Mucosa of rectum (tissue), 2 donors: ENCODE measurements at regions not wholly inside any gene's neighbourhood (a gene's known extent, or its start where the extent isn't known, plus 50 kb on each side); places are given as distances from the start of the nearest gene placed in this dataset.
"Not testable (repeated sequence)": the region's sequence is repeated elsewhere in the genome, so short reads cannot be mapped to it uniquely, and the experiment has no call there.

Experiments used
- H3K27ac ChIP-seq, 2 donors: one replicate each; pipeline ENCODE4 v1.7.0; 2013; ENCODE audit warnings: inconsistent platforms in 2 of 2, low read depth in 2 of 2, low read length in 2 of 2
- H3K27me3 ChIP-seq, 2 donors: one replicate each; pipeline ENCODE4 v1.7.0; 2013; ENCODE audit warnings: low read length in 2 of 2; ENCODE audit not compliant: control insufficient read depth in 2 of 2, insufficient read depth in 2 of 2
- H3K36me3 ChIP-seq, 2 donors: one replicate each; pipeline ENCODE4 v1.7.0; 2013; ENCODE audit warnings: low read length in 2 of 2; ENCODE audit not compliant: control insufficient read depth in 2 of 2, insufficient read depth in 2 of 2
- H3K4me1 ChIP-seq, 2 donors: one replicate each; pipeline ENCODE4 v1.7.0; 2013; ENCODE audit warnings: low read length in 2 of 2, mild to moderate bottlenecking in 1 of 2; ENCODE audit not compliant: control insufficient read depth in 2 of 2, insufficient read depth in 2 of 2
- H3K4me3 ChIP-seq, 2 donors: one replicate each; pipeline ENCODE4 v1.7.0; 2013; ENCODE audit warnings: low read length in 2 of 2
- H3K9ac ChIP-seq, 2 donors: one replicate each; pipeline ENCODE4 v1.7.0; 2013; ENCODE audit warnings: low read length in 2 of 2, low read depth in 1 of 2, mild to moderate bottlenecking in 1 of 2
- H3K9me3 ChIP-seq, 2 donors: one replicate each; pipeline ENCODE4 v1.7.0; 2013; ENCODE audit warnings: low read length in 2 of 2; ENCODE audit not compliant: control insufficient read depth in 2 of 2
- donor health status: healthy.
- donor health status: Normal muscosa, but diverticular disease.

DNA sequence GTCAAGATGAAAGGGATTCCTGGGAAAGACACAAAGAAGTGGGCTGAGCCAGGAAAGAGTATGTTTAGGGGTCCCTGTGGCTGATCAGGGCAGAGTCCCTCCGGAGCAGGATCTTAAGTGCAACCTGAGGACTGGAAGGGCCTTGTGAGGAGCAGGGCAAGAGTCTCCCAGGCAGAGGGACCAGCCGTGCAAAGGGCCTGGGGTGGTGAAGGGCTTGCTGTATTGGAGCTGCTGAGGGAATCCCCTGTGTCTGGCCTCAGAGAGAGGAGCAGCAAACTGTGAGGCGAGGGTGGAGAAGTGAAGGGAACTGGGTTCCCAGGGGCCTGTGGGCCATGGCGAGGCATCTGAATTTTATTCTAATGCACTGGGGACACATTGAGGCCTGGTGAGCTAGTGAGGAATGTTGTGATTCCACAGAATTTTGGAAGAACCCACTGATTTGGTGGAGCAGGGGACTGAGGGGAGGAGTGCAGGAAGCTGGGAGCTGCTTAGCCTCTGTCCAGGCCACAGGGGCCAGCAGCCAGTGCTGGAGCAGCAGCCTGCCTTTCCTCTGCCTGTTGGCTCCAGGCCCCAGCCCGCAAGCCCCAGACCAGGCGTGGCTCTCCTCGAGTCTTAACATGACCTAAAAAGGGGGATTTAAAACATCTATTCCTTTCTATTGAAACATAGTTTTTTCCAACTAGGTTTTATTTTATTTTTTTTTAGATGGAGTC is 138.4 kb upstream of the IGFBP3 start:
- Histone ChIP-seq H3K27ac (no peak overlapping the region), H3K9ac (no peak overlapping the region), H3K9me3 (no peaks in the 10 kb centered on the region), H3K4me1 (no peaks in the 10 kb centered on the region), H3K36me3 (no peaks in the 10 kb centered on the region), H3K27me3 (no peaks in the 10 kb centered on the region), H3K4me3 (no peak overlapping the region)

DNA sequence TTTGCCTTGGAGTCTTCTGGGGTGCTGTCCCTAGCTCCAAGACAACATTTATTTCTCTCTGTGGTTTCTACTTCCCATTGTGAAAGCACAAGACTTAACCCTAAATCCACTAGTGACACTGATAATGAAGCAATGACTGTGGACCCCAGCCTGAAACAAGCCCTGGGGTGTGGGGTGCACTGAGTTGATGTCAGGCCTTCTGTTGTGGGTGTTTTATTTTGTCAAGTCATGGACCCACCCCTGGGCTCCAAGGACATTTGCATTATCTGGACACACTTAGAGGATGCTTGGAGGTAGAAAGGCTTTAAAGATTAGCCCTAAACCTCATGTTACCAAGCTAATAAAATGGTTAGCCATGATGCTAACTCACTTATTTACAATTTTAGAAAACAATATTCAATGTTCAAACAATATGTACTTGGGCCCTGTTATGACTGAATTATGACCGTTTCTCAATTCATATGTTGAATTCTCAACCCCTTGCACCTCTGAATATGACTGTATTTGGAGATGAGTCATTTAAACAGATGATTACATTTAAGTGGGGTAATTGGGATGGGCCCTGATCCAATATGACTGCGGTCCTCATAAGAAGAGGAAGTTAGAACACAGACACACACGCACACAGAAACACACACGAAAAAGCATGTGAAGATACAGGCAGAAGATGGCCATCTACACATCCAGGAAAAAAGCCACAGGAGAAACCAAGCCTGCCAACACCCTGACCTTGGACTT is 137.2 kb upstream of the IGFBP3 start:
- no peak overlapping the region for H3K27ac ChIP-seq
- H3K9ac ChIP-seq, result no peak overlapping the region
- H3K4me1 ChIP-seq, result no peaks in the 10 kb centered on the region
- no peaks in the 10 kb centered on the region for H3K36me3 ChIP-seq
- no peaks in the 10 kb centered on the region for H3K9me3 ChIP-seq
- no peak overlapping the region for H3K4me3 ChIP-seq
- no peaks in the 10 kb centered on the region for H3K27me3 ChIP-seq

DNA sequence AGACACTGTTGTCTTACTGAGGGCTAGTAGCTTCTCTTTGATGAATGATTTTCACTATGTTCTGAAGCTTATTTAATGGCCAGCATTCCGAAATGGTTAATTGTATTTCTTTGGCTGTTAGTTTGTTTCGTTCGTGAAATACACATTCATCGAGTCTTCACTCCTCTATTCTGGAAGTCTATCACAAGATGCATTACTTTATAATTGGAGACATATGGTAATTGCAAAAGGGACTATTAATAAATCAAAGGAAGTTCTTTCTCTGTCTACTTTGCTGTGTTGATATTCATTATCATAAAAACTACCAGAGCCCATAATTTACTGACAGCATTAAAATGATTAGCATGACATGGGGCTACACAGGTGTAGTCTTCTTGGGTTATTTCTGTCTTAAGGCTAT is 133.8 kb upstream of the IGFBP3 start:
- Histone ChIP-seq H3K4me1 (no peaks in the 10 kb centered on the region), H3K9me3 (no peaks in the 10 kb centered on the region), H3K4me3 (no peak overlapping the region), H3K9ac (no peak overlapping the region), H3K27me3 (no peaks in the 10 kb centered on the region), H3K27ac (no peak overlapping the region), H3K36me3 (no peaks in the 10 kb centered on the region)

DNA sequence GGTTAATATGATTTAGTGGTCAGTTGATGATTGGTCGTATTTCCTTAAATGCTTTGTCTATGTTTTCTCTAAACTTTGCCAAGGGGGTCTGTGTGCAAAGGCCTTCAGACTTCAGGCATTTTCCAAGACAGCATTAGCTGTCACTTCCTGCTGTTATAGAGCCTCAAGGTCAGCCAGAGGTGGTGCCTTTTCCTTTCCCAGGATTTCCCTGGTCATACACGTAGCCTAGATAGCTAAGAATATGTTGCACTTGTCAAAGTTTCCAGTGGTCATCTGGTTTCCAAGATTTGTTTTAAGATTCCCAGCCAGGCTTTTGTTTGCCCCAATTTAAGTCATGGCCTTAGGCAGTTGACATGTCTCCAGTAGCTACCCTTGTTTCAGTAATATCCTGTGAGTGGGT is 133.2 kb upstream of the IGFBP3 start:
- Histone ChIP-seq H3K9ac (no peak overlapping the region), H3K4me3 (no peak overlapping the region), H3K4me1 (no peaks in the 10 kb centered on the region), H3K27ac (no peak overlapping the region), H3K27me3 (no peaks in the 10 kb centered on the region), H3K9me3 (no peaks in the 10 kb centered on the region), H3K36me3 (no peaks in the 10 kb centered on the region)

DNA sequence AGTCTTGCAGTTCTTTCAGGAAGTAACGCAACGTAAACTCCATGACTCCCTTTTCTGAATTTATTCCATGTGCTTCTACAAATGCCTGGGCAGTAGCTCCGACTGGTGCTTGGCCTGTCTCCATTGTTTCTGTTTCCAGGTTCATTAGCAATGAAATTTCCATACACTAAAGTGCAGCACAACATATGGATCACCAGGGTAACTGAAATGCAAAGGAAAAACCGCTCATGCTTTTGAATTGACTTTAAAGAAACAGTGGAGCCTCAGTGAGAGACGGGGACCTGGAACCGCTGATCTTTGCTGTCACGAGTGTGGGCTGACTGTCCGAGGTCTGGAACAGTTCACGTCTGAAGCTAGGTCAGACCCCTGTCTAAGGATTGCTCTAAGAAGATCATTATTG is 126.5 kb upstream of the IGFBP3 start:
- H3K27ac ChIP-seq, result no peak overlapping the region
- H3K36me3 ChIP-seq, result no peaks in the 10 kb centered on the region
- H3K27me3 ChIP-seq, result no peaks in the 10 kb centered on the region
- no peaks in the 10 kb centered on the region for H3K9me3 ChIP-seq
- no peak overlapping the region for H3K4me3 ChIP-seq
- no peaks in the 10 kb centered on the region for H3K4me1 ChIP-seq
- no peak overlapping the region for H3K9ac ChIP-seq

DNA sequence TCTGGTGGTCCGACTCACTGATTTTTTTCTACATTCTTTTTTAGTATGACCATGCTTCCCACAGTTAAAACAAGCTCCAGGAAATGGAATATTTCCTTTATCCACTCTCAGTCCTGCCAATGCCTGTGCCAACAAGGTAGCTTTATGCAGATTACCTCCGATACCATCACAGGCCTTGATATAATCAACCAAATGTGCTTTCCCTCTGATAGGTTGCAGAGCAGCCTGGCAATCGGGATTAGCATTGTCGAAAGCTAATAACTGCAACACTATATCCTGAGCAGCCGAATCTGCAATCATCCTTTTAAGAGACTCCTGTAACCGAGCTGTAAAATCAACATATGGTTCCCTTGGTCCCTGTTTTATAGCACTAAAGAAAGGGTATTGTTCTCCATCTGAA is 122.3 kb upstream of the IGFBP3 start:
- H3K9ac ChIP-seq, H3K4me1 ChIP-seq, H3K27ac ChIP-seq, H3K36me3 ChIP-seq, H3K27me3 ChIP-seq, H3K4me3 ChIP-seq, H3K9me3 ChIP-seq: not testable (repeated sequence)

DNA sequence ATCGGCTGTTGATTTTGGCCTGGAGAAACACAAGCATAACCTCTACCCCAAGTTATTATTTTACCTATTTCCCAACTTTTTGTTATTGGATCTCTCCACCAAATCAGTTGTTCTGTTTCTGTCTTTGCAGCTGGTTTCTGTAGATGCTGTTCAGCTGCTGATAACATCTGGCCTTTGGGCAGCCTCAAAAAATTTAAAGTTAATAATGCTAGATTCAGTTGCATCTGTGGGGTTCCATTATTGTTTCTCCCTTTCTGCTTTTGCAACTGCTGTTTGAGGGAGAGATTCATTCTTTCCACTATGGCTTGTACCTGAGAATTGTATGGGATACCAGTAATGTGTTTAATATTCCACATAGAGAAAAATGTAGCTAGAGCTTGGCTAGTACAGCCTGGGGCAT is 118.7 kb upstream of the IGFBP3 start:
- H3K9ac ChIP-seq, H3K9me3 ChIP-seq, H3K27ac ChIP-seq, H3K4me3 ChIP-seq, H3K27me3 ChIP-seq, H3K36me3 ChIP-seq, H3K4me1 ChIP-seq: not testable (repeated sequence)

DNA sequence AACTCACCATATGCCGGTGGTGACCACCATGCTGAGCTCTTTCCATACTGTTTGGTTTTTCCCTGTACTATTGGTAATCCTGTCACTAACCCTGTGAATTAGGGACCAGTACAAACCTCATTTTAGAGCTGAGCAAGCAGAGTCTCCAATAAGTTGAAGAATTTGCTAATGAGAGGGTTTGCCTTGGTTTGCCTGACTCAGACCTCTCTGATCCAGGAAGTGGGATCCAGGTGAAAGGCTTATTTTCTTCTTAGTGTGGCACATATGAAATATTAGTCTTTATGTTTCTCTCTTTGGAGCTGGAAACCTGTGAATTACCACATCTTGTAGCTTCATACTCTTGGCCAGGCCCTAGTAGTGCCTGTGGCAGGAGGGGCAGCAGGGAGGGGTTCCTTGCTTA is 114.1 kb upstream of the IGFBP3 start:
- Histone ChIP-seq H3K36me3 (no peaks in the 10 kb centered on the region), H3K9me3 (no peaks in the 10 kb centered on the region), H3K27me3 (no peaks in the 10 kb centered on the region), H3K27ac (no peak overlapping the region), H3K4me3 (no peak overlapping the region), H3K4me1 (no peaks in the 10 kb centered on the region), H3K9ac (no peak overlapping the region)

DNA sequence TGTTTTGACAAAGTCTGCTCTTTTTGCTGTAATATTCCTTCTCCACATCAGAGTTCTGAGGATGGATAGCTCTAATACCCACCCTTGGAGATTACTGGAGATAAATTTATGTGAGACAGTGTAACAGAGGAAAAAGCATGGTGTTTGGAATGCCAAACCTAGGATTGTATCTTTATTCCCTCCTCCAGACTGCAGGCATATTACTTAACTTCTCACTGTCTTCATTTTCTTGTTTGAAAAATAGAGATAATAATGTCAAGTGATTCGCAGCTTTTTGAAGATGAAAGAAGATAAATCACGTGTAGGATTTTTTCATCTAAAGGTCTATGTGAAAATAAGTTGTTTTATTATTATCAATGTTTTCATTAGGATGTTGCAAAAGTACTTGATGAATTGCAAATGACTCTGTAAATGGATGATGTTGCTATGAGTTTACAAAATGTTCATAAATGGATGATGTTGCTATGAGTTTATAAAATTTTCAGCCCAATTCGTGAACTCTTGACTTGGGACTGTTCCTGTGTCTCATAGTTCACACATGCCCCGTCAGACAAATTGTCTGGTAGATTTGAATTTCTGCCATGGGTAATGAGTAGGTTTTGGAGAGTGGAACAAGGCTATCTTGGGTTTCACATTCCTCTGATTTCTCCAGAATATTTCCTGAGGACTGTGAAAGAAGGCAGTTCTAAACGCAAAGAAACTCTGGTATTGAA is 113.1 kb upstream of the IGFBP3 start:
- Histone ChIP-seq H3K27me3 (no peaks in the 10 kb centered on the region), H3K9me3 (peaks cover 0 to 2% of the 10 kb centered on the region in 2 donors), H3K4me1 (no peaks in the 10 kb centered on the region), H3K4me3 (no peak overlapping the region), H3K9ac (no peak overlapping the region), H3K27ac (no peak overlapping the region), H3K36me3 (no peaks in the 10 kb centered on the region)

DNA sequence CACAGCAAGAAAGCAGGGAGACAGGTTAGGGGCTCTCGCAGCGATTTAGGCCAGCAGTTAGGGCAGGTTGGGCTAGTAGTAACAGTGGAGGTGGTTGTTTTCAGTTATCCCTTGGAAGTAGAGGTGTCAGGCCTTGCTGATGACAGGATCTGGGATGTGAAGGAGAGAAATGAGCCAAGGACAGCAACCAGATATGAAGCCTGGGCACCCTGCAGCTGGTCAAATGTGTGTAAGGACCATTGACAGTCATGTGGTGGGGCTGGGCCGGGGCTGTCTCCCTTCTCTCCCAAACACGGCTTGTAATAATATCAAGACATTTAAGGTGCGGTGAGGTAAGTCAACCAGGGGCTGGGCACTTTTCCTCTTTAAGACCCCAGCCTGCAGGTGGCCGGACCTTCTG is 112.5 kb upstream of the IGFBP3 start:
- no peak overlapping the region for H3K9ac ChIP-seq
- H3K36me3 ChIP-seq, result no peaks in the 10 kb centered on the region
- no peaks in the 10 kb centered on the region for H3K4me1 ChIP-seq
- no peak overlapping the region for H3K27ac ChIP-seq
- H3K27me3 ChIP-seq, result no peaks in the 10 kb centered on the region
- H3K9me3 ChIP-seq, result peaks cover 0 to 3% of the 10 kb centered on the region in 2 donors
- H3K4me3 ChIP-seq, result no peak overlapping the region
